ENCODE measurements at regions not wholly inside any gene's neighbourhood (a gene's known extent, or its start where the extent isn't known, plus 50 kb on each side); places are given as distances from the start of the nearest gene placed in this dataset.

GRCh38 chr9:115759426-115759825, 394.2 kb upstream of the PAPPA start:
- 0 out of 2 replicates have a peak, but pooled peaks cover 3% of the 10 kb centered on the region for H3K4me1 ChIP-seq (ENCODE audit: control insufficient read depth, insufficient read depth, low read length)
- H3K9ac ChIP-seq (ENCODE audit: low read depth, low read length): no peak overlapping the region
- no peaks in the 10 kb centered on the region for H3K9me3 ChIP-seq (ENCODE audit: control insufficient read depth, insufficient read depth, low read length)
- no peaks in the 10 kb centered on the region for H3K36me3 ChIP-seq (ENCODE audit: control insufficient read depth, insufficient read depth, low read length)
- H3K27me3 ChIP-seq (ENCODE audit: control insufficient read depth, insufficient read depth, low read length): no peaks in the 10 kb centered on the region
- no peak overlapping the region for H3K27ac ChIP-seq (ENCODE audit: low read depth, low read length)
- H3K4me3 ChIP-seq (ENCODE audit: low read depth, low read length): no peak overlapping the region

DNA sequence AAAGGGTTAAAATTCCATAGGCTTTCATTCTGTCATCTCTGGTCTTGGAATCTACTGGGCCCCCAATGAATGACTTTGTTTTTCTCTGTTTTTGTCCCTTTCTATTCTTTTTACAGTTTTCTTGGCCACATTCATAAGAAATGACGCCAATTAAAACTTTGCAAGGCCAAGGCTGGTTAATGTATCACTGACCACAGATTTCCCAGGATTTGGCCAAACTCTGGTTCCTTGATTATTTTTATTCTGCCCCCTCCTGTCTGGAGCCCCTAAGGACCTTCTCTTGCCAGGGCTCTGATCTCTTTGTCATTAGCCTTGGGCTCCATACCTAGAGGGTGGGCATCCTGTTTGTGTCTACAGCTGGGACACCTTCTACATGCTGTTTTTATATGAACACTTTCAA, 388.9 kb upstream of the PAPPA start:
- Histone ChIP-seq H3K9ac (ENCODE audit: low read depth, low read length) (no peak overlapping the region), H3K27me3 (ENCODE audit: control insufficient read depth, insufficient read depth, low read length) (no peaks in the 10 kb centered on the region), H3K4me3 (ENCODE audit: low read depth, low read length) (no peak overlapping the region), H3K9me3 (ENCODE audit: control insufficient read depth, insufficient read depth, low read length) (no peaks in the 10 kb centered on the region), H3K27ac (ENCODE audit: low read depth, low read length) (no peak overlapping the region), H3K36me3 (ENCODE audit: control insufficient read depth, insufficient read depth, low read length) (no peaks in the 10 kb centered on the region), H3K4me1 (ENCODE audit: control insufficient read depth, insufficient read depth, low read length) (no peaks in the 10 kb centered on the region)

DNA sequence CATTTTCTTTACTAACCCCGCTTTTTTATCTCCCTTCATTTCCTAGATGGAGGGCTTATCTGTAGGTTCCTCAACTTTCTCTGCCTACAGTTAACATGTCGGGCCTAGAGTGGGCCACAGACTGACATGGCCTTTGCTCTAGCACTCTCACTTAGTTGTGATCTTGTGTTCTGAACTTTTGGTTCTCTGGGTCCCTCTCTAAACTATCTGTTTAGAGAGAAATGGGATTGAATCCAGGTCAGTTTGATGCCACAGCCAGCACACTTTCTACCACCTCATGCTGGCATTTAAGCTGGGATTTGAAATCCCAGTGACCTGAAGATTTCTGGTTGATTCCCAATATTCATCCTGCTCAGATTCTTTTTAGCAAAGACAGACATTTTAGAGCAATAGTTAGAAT, 388.5 kb upstream of the PAPPA start:
- Histone ChIP-seq H3K4me1 (ENCODE audit: control insufficient read depth, insufficient read depth, low read length) (no peaks in the 10 kb centered on the region), H3K4me3 (ENCODE audit: low read depth, low read length) (no peak overlapping the region), H3K9ac (ENCODE audit: low read depth, low read length) (no peak overlapping the region), H3K27ac (ENCODE audit: low read depth, low read length) (no peak overlapping the region), H3K9me3 (ENCODE audit: control insufficient read depth, insufficient read depth, low read length) (no peaks in the 10 kb centered on the region), H3K36me3 (ENCODE audit: control insufficient read depth, insufficient read depth, low read length) (no peaks in the 10 kb centered on the region), H3K27me3 (ENCODE audit: control insufficient read depth, insufficient read depth, low read length) (no peaks in the 10 kb centered on the region)

GRCh38 chr9:115766370-115766955, 387.1 kb upstream of the PAPPA start:
- no peak overlapping the region for H3K27ac ChIP-seq (ENCODE audit: low read depth, low read length)
- H3K9me3 ChIP-seq (ENCODE audit: control insufficient read depth, insufficient read depth, low read length): no peaks in the 10 kb centered on the region
- H3K9ac ChIP-seq (ENCODE audit: low read depth, low read length): no peak overlapping the region
- no peaks in the 10 kb centered on the region for H3K27me3 ChIP-seq (ENCODE audit: control insufficient read depth, insufficient read depth, low read length)
- H3K4me1 ChIP-seq (ENCODE audit: control insufficient read depth, insufficient read depth, low read length): no peaks in the 10 kb centered on the region
- no peak overlapping the region for H3K4me3 ChIP-seq (ENCODE audit: low read depth, low read length)
- no peaks in the 10 kb centered on the region for H3K36me3 ChIP-seq (ENCODE audit: control insufficient read depth, insufficient read depth, low read length)

GRCh38 chr9:115770521-115770920, 383.1 kb upstream of the PAPPA start:
- H3K27ac ChIP-seq (ENCODE audit: low read depth, low read length): no peak overlapping the region

GRCh38 chr9:115775659-115776058, 377.9 kb upstream of the PAPPA start:
- Histone ChIP-seq H3K4me1 (ENCODE audit: control insufficient read depth, insufficient read depth, low read length) (no peaks in the 10 kb centered on the region), H3K27ac (ENCODE audit: low read depth, low read length) (no peak overlapping the region), H3K27me3 (ENCODE audit: control insufficient read depth, insufficient read depth, low read length) (no peaks in the 10 kb centered on the region), H3K4me3 (ENCODE audit: low read depth, low read length) (no peak overlapping the region), H3K36me3 (ENCODE audit: control insufficient read depth, insufficient read depth, low read length) (no peaks in the 10 kb centered on the region), H3K9me3 (ENCODE audit: control insufficient read depth, insufficient read depth, low read length) (no peaks in the 10 kb centered on the region), H3K9ac (ENCODE audit: low read depth, low read length) (no peak overlapping the region)

More at GRCh38 chr9:115770521-115770920, 383.1 kb upstream of the PAPPA start:
- Histone ChIP-seq H3K36me3 (ENCODE audit: control insufficient read depth, insufficient read depth, low read length) (no peaks in the 10 kb centered on the region), H3K27me3 (ENCODE audit: control insufficient read depth, insufficient read depth, low read length) (no peaks in the 10 kb centered on the region), H3K9ac (ENCODE audit: low read depth, low read length) (no peak overlapping the region), H3K4me1 (ENCODE audit: control insufficient read depth, insufficient read depth, low read length) (no peaks in the 10 kb centered on the region), H3K4me3 (ENCODE audit: low read depth, low read length) (no peak overlapping the region), H3K9me3 (ENCODE audit: control insufficient read depth, insufficient read depth, low read length) (no peaks in the 10 kb centered on the region)

DNA sequence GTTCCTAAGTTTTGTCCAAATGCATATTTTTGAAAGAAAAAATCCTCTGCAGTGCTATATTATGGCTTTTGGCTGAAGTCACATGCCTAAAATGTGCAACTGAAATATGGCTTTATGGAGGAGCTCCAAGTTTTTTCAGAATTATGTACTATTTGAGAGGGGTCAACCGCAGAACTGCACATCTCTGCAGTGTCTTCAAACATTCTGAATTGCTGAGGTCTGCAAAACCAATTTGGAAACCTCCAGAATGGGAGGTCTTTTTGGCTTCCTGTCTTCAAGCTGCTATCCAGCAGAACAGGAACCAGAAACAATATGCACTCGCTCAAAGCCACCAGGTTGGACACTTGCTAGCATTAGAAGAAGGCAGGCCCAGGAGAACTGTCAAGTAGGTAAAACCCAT, 376.0 kb upstream of the PAPPA start:
- Histone ChIP-seq H3K4me3 (ENCODE audit: low read depth, low read length) (no peak overlapping the region), H3K36me3 (ENCODE audit: control insufficient read depth, insufficient read depth, low read length) (no peaks in the 10 kb centered on the region), H3K9ac (ENCODE audit: low read depth, low read length) (no peak overlapping the region), H3K27ac (ENCODE audit: low read depth, low read length) (no peak overlapping the region), H3K9me3 (ENCODE audit: control insufficient read depth, insufficient read depth, low read length) (no peaks in the 10 kb centered on the region; the same call in 1 of the 2 replicates), H3K27me3 (ENCODE audit: control insufficient read depth, insufficient read depth, low read length) (no peaks in the 10 kb centered on the region), H3K4me1 (ENCODE audit: control insufficient read depth, insufficient read depth, low read length) (no peaks in the 10 kb centered on the region)

- Histone ChIP-seq H3K4me3 (ENCODE audit: low read depth, low read length) (no peak overlapping the region), H3K4me1 (ENCODE audit: control insufficient read depth, insufficient read depth, low read length) (no peaks in the 10 kb centered on the region), H3K9ac (ENCODE audit: low read depth, low read length) (no peak overlapping the region), H3K9me3 (ENCODE audit: control insufficient read depth, insufficient read depth, low read length) (no peaks in the 10 kb centered on the region; the same call in 1 of the 2 replicates), H3K27me3 (ENCODE audit: control insufficient read depth, insufficient read depth, low read length) (no peaks in the 10 kb centered on the region), H3K27ac (ENCODE audit: low read depth, low read length) (no peak overlapping the region), H3K36me3 (ENCODE audit: control insufficient read depth, insufficient read depth, low read length) (no peaks in the 10 kb centered on the region)
Measured at GRCh38 chr9:115781070-115781736, 372.4 kb upstream of the PAPPA start.

DNA sequence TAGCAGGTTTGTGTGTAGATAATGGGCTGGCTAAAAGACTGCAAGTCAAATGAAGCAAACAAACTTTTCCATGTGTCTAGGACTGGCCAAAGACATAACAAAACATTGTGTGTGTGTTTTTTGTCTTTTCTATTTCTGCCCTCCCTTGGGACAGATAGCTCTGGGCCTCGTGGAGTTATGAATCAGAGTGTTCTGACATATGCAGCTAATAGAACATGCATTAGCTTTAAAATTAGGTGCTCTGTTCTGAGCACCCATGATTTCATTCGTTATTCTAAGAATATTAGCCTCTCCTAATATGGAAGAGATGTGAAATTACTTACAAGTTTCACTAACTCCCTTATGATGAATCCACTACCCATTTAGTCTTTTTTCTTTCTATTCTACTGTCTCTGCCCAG, 367.3 kb upstream of the PAPPA start:
- no peak overlapping the region for H3K27ac ChIP-seq (ENCODE audit: low read depth, low read length)
- H3K4me3 ChIP-seq (ENCODE audit: low read depth, low read length): no peak overlapping the region
- H3K27me3 ChIP-seq (ENCODE audit: control insufficient read depth, insufficient read depth, low read length): no peaks in the 10 kb centered on the region
- no peaks in the 10 kb centered on the region; the same call in 1 of the 2 replicates for H3K9me3 ChIP-seq (ENCODE audit: control insufficient read depth, insufficient read depth, low read length)
- no peaks in the 10 kb centered on the region for H3K36me3 ChIP-seq (ENCODE audit: control insufficient read depth, insufficient read depth, low read length)
- peaks cover 6% of the 10 kb centered on the region; the same call in 1 of the 2 replicates for H3K4me1 ChIP-seq (ENCODE audit: control insufficient read depth, insufficient read depth, low read length)
- H3K9ac ChIP-seq (ENCODE audit: low read depth, low read length): no peak overlapping the region

DNA sequence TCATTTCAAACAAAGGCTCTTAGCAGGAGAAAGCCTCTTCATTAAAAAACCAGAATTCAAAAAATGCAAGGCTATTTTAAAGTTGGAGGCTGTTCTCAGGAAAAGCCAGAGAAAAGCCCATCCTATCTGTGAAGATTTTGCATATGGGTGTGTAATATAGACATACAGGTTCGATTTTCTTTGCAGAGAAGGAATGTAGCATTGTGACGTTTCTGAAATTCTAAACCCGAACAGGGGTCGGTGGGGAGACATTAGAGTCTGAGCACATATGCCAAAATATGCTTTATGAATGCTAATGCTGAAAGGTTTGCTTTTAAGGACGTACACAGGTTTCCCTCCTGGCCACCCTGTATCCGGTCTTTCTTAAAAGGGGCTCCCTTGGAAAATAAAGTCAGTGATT, 363.1 kb upstream of the PAPPA start:
- Histone ChIP-seq H3K4me1 (ENCODE audit: control insufficient read depth, insufficient read depth, low read length) (peaks cover 6% of the 10 kb centered on the region; the same call in 1 of the 2 replicates), H3K9ac (ENCODE audit: low read depth, low read length) (no peak overlapping the region), H3K27ac (ENCODE audit: low read depth, low read length) (no peak overlapping the region), H3K9me3 (ENCODE audit: control insufficient read depth, insufficient read depth, low read length) (no peaks in the 10 kb centered on the region), H3K27me3 (ENCODE audit: control insufficient read depth, insufficient read depth, low read length) (no peaks in the 10 kb centered on the region), H3K36me3 (ENCODE audit: control insufficient read depth, insufficient read depth, low read length) (no peaks in the 10 kb centered on the region), H3K4me3 (ENCODE audit: low read depth, low read length) (no peak overlapping the region)

DNA sequence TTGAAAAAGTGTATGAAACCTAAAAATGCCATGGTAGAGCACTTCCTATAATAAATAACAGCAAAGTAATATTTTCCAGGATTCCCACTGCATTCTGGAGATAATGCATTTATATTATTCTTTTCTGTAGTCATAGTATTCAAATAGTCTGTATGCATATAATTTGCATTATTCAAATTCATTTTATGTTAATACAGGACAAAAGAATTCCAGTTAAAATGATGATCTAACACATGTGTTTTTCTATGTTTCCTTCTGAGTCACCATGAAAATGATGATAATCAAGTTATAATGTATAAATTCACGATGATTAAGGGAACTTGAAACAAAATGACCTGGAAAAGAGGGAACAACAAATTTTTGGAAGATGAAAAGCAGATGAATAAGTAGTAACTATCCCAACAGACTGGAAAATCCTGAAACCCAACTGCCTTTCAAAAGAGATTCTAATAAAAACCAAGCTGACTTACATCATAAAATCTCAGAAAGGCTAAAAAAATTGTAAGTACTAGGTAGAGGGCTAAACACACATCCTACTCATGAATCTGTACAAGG, 358.6 kb upstream of the PAPPA start:
- Histone ChIP-seq H3K36me3 (ENCODE audit: control insufficient read depth, insufficient read depth, low read length) (no peaks in the 10 kb centered on the region), H3K9me3 (ENCODE audit: control insufficient read depth, insufficient read depth, low read length) (no peaks in the 10 kb centered on the region), H3K9ac (ENCODE audit: low read depth, low read length) (no peak overlapping the region), H3K4me3 (ENCODE audit: low read depth, low read length) (no peak overlapping the region), H3K27me3 (ENCODE audit: control insufficient read depth, insufficient read depth, low read length) (no peaks in the 10 kb centered on the region), H3K27ac (ENCODE audit: low read depth, low read length) (no peak overlapping the region), H3K4me1 (ENCODE audit: control insufficient read depth, insufficient read depth, low read length) (no peaks in the 10 kb centered on the region)

Measured in HUES48 (cell line).